Ascending aorta (tissue), 2 donors: ENCODE measurements at regions not wholly inside any gene's neighbourhood (a gene's known extent, or its start where the extent isn't known, plus 50 kb on each side); places are given as distances from the start of the nearest gene placed in this dataset.

Source experiments
- DNase-seq, 2 donors: peaks; one replicate each; pipeline ENCODE4 v3.0.0-alpha.2; 2019; ENCODE audit warnings: low spot score in 2 of 2
- H3K27ac ChIP-seq, 2 donors: fragments of 200-600 bp; sonication (generic); one replicate each; pipeline ENCODE4 v1.5.1; 2016 to 2017; ENCODE audit warnings: mild to moderate bottlenecking in 1 of 2
- H3K27me3 ChIP-seq: fragments of 200-600 bp; sonication (generic); one replicate; pipeline ENCODE4 v1.5.1; 2017
- H3K36me3 ChIP-seq, 2 donors: fragments of 200-600 bp; sonication (generic); one replicate each; pipeline ENCODE4 v1.5.1; 2016
- H3K4me1 ChIP-seq, 2 donors: fragments of 200-600 bp; sonication (generic); one replicate each; pipeline ENCODE4 v1.5.1; 2016 to 2017; ENCODE audit warnings: mild to moderate bottlenecking in 1 of 2
- H3K4me3 ChIP-seq, 2 donors: fragments of 200-600 bp; sonication (generic); one replicate each; pipeline ENCODE4 v1.5.1; 2016 to 2017; ENCODE audit warnings: mild to moderate bottlenecking in 1 of 2
- H3K9me3 ChIP-seq, 2 donors: fragments of 200-600 bp; sonication (generic); one replicate each; pipeline ENCODE4 v1.5.1; 2016
- intact Hi-C: fragments of 100-400 bp; cut with DNase I; formaldehyde crosslinking; loops from one replicate; pipeline ENCODE4 v1.15.1; 2023
- TF ChIP-seq, protein P1 (sequence below), 3 experiments: fragments of 200-600 bp in 2 of 3; fragments of 450-650 bp in 1 of 3; sonication (generic) in 2 of 3; IDR thresholded peaks; one replicate each; pipeline ENCODE4 v1.5.1; 2016 to 2019; ENCODE audit warnings: antibody characterized with exemption in 3 of 3, mild to moderate bottlenecking in 1 of 3, moderate library complexity in 1 of 3

GRCh38 chr13:44045180-44045562, 165.5 kb downstream of the LACC1 start:
- H3K27me3 ChIP-seq = no peaks in the 10 kb centered on the region
- no peak for DNase-seq
- no peaks in the 10 kb centered on the region for H3K9me3 ChIP-seq
- H3K27ac ChIP-seq = no peak overlapping the region
- no peaks in the 10 kb centered on the region for H3K4me1 ChIP-seq
- TF ChIP-seq, protein P1, sequence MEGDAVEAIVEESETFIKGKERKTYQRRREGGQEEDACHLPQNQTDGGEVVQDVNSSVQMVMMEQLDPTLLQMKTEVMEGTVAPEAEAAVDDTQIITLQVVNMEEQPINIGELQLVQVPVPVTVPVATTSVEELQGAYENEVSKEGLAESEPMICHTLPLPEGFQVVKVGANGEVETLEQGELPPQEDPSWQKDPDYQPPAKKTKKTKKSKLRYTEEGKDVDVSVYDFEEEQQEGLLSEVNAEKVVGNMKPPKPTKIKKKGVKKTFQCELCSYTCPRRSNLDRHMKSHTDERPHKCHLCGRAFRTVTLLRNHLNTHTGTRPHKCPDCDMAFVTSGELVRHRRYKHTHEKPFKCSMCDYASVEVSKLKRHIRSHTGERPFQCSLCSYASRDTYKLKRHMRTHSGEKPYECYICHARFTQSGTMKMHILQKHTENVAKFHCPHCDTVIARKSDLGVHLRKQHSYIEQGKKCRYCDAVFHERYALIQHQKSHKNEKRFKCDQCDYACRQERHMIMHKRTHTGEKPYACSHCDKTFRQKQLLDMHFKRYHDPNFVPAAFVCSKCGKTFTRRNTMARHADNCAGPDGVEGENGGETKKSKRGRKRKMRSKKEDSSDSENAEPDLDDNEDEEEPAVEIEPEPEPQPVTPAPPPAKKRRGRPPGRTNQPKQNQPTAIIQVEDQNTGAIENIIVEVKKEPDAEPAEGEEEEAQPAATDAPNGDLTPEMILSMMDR (IDR thresholded peaks at IDR 0.05) = no peak
- H3K36me3 ChIP-seq = no peaks in the 10 kb centered on the region
- intact Hi-C loops = no loop called here
- H3K4me3 ChIP-seq = no peak overlapping the region

DNA sequence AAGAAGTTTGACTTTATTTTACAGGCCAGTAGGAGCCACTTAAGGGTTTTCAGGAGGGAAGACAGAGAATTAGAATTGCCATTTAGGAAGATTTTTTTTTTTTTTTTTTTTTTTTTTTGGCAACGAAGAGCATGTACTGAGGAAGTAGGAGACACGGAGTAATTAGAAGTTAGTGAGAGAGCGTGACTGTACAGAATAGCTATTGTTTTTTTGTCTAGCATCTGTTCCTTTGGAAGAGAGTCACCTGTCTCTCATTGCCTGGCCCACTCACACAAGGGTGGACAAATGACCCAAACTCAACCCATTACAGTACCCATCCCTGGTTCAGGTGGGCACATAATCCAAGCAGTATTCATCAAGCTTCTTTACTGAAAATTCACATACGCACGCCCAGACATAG, 166.7 kb downstream of the LACC1 start:
- intact Hi-C loops = no loop called here
- no peaks in the 10 kb centered on the region for H3K36me3 ChIP-seq
- H3K4me3 ChIP-seq = no peak overlapping the region
- no peaks in the 10 kb centered on the region for H3K9me3 ChIP-seq
- TF ChIP-seq, protein P1 (IDR thresholded peaks at IDR 0.05) = no peak
- peaks cover 0 to 7% of the 10 kb centered on the region in 2 donors for H3K4me1 ChIP-seq
- no peak overlapping the region for H3K27ac ChIP-seq
- no peak for DNase-seq
- no peaks in the 10 kb centered on the region for H3K27me3 ChIP-seq

GRCh38 chr13:44048326-44048725, 168.6 kb downstream of the LACC1 start:
- DNase-seq = no peak
- Histone ChIP-seq H3K4me1 (peaks cover 0 to 20% of the 10 kb centered on the region in 2 donors), H3K27ac (no peak overlapping the region), H3K36me3 (no peaks in the 10 kb centered on the region), H3K9me3 (no peaks in the 10 kb centered on the region), H3K27me3 (no peaks in the 10 kb centered on the region), H3K4me3 (no peak overlapping the region)
- TF ChIP-seq, protein P1 (IDR thresholded peaks at IDR 0.05) = no peak
- intact Hi-C loops = loop anchor here (2.0 kb wide), 1 partner anchor 140 kb away; no protein-coding TSS in a partner anchor

- no peak for DNase-seq
- Histone ChIP-seq H3K9me3 (no peaks in the 10 kb centered on the region), H3K36me3 (no peaks in the 10 kb centered on the region), H3K27me3 (no peaks in the 10 kb centered on the region), H3K4me3 (no peak overlapping the region), H3K27ac (no peak overlapping the region), H3K4me1 (peaks cover 0 to 23% of the 10 kb centered on the region in 2 donors)
- intact Hi-C loops = loop anchor here (2.0 kb wide), 1 partner anchor 141 kb away; no protein-coding TSS in a partner anchor
- TF ChIP-seq, protein P1 (IDR thresholded peaks at IDR 0.05) = no peak
Observed at GRCh38 chr13:44049081-44049945, 169.6 kb downstream of the LACC1 start.

- no peak overlapping the region for H3K27ac ChIP-seq
Observed at GRCh38 chr13:44050450-44051063, 170.9 kb downstream of the LACC1 start.

More at GRCh38 chr13:44050450-44051063, 170.9 kb downstream of the LACC1 start:
- DNase-seq = no peak
- intact Hi-C loops = loop anchor here (1.0 to 5.0 kb wide), 5 partner anchors 67 to 385 kb away; partner anchors contain the start of gene SERP2
- no peak overlapping the region for H3K4me3 ChIP-seq
- H3K9me3 ChIP-seq = no peaks in the 10 kb centered on the region
- TF ChIP-seq, protein P1 (IDR thresholded peaks at IDR 0.05) = peak; percentile 50 to 80 (median 78)
- peaks cover 0 to 24% of the 10 kb centered on the region in 2 donors for H3K4me1 ChIP-seq
- no peaks in the 10 kb centered on the region for H3K27me3 ChIP-seq
- H3K36me3 ChIP-seq = no peaks in the 10 kb centered on the region
